Dedifferentiated amniotic fluid mesenchymal stem cell (primary cell): ENCODE measurements at regions not wholly inside any gene's neighbourhood (a gene's known extent, or its start where the extent isn't known, plus 50 kb on each side); places are given as distances from the start of the nearest gene placed in this dataset.

Experiments used
- DNase-seq: peaks from one replicate; pipeline ENCODE4 v3.0.0-alpha.2; 2016; ENCODE audit errors: extremely low spot score

- DNase-seq, result no peak
Observed at GRCh38 chr1:96996001-96996400, 274.4 kb downstream of the PTBP2 start.

- DNase-seq, result no peak
Observed at GRCh38 chr1:96997717-96998116, 276.1 kb downstream of the PTBP2 start.

- no peak for DNase-seq
Observed at GRCh38 chr1:96998466-96998865, 276.9 kb downstream of the PTBP2 start.

- no peak for DNase-seq
Observed at GRCh38 chr1:96999191-96999590, 277.6 kb downstream of the PTBP2 start.

- peak; percentile 16 for DNase-seq
Observed at GRCh38 chr1:97004054-97004453, 282.5 kb downstream of the PTBP2 start.

- no peak for DNase-seq
Observed at GRCh38 chr1:97004743-97005142, 283.2 kb downstream of the PTBP2 start.

GRCh38 chr1:97006044-97006661 lies 284.6 kb downstream of the PTBP2 start:
- peak; percentile 35 for DNase-seq

GRCh38 chr1:97007840-97008604 lies 286.4 kb downstream of the PTBP2 start:
- DNase-seq, result no peak

- no peak for DNase-seq
Observed at GRCh38 chr1:97010566-97011264, 289.1 kb downstream of the PTBP2 start.

- DNase-seq, result no peak
Observed at GRCh38 chr1:97013136-97013535, 291.6 kb downstream of the PTBP2 start.

- no peak for DNase-seq
Observed at GRCh38 chr1:97013941-97014340, 292.4 kb downstream of the PTBP2 start.

GRCh38 chr1:97014426-97014825 lies 292.8 kb downstream of the PTBP2 start:
- DNase-seq, result no peak

GRCh38 chr1:97017895-97018294 lies 296.3 kb downstream of the PTBP2 start:
- DNase-seq, result no peak
